Spinal cord (tissue), 9 donors: ENCODE measurements at regions not wholly inside any gene's neighbourhood (a gene's known extent, or its start where the extent isn't known, plus 50 kb on each side); places are given as distances from the start of the nearest gene placed in this dataset.

Experiments used
- DNase-seq, 6 donors: peaks; one replicate each; pipeline versions ENCODE4 v3.0.0 to v3.0.0-alpha.2; 2013 to 2015; ENCODE audit warnings: low spot score in 6 of 6, low read depth in 4 of 6
- H3K27ac ChIP-seq: one replicate; pipeline ENCODE4 v1.5.1; 2013; ENCODE audit warnings: low read depth, low read length, control low read depth
- H3K27me3 ChIP-seq: one replicate; pipeline ENCODE4 v1.6.1; 2013; ENCODE audit warnings: low read length; ENCODE audit not compliant: control insufficient read depth, insufficient read depth
- H3K36me3 ChIP-seq: one replicate; pipeline ENCODE4 v1.6.1; 2013; ENCODE audit warnings: low read length; ENCODE audit not compliant: control insufficient read depth, insufficient read depth
- H3K4me1 ChIP-seq: one replicate; pipeline ENCODE4 v1.6.1; 2013; ENCODE audit warnings: low read length; ENCODE audit not compliant: control insufficient read depth, insufficient read depth
- H3K4me3 ChIP-seq: one replicate; pipeline ENCODE4 v1.5.1; 2013; ENCODE audit warnings: low read depth, low read length, control low read depth
- H3K9me3 ChIP-seq: one replicate; pipeline ENCODE4 v1.6.1; 2013; ENCODE audit warnings: low read length; ENCODE audit not compliant: control insufficient read depth, insufficient read depth
- WGBS: methylation state at CpG from one replicate; pipeline ENCODE4 v1.1.5; 2013; ENCODE audit warnings: missing lambda C conversion rate; ENCODE audit not compliant: insufficient coverage; 5-methylcytosine and 5-hydroxymethylcytosine counted together
- donor health status: healthy.

DNA sequence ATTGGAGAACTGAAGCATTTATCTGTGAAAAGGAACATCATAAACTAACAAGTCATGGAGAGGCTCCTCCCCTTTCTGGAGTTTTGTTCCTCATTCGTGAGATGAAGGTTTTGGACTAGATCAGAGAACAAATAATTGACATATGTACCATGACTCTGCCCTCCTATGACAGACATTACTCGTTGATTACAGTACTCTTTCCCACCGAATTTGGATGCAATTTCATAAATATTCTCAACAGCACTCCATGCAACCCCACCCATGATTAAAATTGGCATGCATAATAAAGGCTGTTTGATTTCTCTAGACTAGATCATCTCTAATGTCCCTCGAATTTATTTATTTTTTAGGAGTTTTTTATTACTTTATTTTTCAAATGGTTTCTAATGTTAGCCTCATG lies 258.9 kb upstream of the LDB2 start:
- no peak for DNase-seq
- Histone ChIP-seq H3K27ac (no peak overlapping the region), H3K4me1 (no peaks in the 10 kb centered on the region), H3K36me3 (no peaks in the 10 kb centered on the region), H3K4me3 (no peak overlapping the region), H3K9me3 (no peaks in the 10 kb centered on the region), H3K27me3 (no peaks in the 10 kb centered on the region)
- WGBS = no CpG with 5 or more reads among the region's 4 CpGs

DNA sequence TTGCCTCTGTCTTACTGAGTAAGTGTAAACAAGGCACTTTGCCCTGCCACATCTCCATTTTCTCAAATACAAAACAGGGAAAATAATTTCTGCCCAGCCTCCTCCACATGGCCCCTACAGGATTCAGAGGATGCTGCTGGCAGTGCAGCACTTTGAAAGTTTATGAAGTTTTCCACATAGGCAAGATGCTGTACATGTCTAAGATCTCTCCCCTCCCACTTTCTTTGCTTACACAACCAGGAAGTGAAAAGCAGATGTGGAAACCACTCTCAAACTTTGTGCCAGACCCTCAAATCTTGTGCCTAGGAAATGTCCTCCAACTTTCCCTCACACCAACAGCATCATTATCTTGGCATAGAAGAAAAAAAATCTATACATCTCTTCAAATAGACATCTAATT lies 257.0 kb upstream of the LDB2 start:
- no peak for DNase-seq
- no peaks in the 10 kb centered on the region for H3K27me3 ChIP-seq
- no peak overlapping the region for H3K27ac ChIP-seq
- no peaks in the 10 kb centered on the region for H3K9me3 ChIP-seq
- H3K4me1 ChIP-seq = no peaks in the 10 kb centered on the region
- no peaks in the 10 kb centered on the region for H3K36me3 ChIP-seq
- H3K4me3 ChIP-seq = no peak overlapping the region

- Histone ChIP-seq H3K4me1 (no peaks in the 10 kb centered on the region), H3K4me3 (no peak overlapping the region), H3K27ac (no peak overlapping the region), H3K36me3 (no peaks in the 10 kb centered on the region), H3K9me3 (no peaks in the 10 kb centered on the region), H3K27me3 (no peaks in the 10 kb centered on the region)
- WGBS = 97% methylated on average over 5 of the region's 6 CpGs
- DNase-seq = no peak
These were observed 255.1 kb upstream of the LDB2 start for GRCh38 chr4:17153572-17153971.

DNA sequence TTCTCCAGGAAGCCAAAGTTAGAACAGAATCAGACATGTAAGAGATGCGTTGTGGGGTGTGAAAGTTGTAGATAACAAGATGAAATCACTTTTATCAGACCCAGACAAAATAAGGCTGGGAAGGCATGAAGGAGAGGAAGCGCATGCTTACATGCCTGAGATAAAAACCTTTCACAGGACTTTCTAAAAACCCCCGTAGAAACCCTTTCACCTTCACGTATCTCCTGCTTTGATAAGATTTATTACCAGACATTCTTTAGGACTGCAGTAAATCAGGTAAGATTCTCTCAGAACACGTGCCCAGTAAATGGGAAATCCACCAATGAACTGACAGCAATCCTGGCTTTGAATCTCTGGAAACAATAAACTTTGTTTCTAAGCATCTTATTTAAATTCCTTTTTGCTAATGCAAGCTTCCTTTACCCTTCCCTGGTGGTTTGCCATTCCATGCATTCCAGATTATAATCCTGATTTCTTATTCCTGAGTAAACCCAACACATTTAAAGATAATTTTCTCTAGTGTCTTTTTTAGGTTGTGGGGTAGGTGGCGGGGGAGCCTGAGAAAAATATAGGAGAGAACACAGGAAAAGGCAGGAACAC lies 254.6 kb upstream of the LDB2 start:
- no peak overlapping the region for H3K4me3 ChIP-seq
- no peaks in the 10 kb centered on the region for H3K27me3 ChIP-seq
- DNase-seq = no peak
- H3K36me3 ChIP-seq = no peaks in the 10 kb centered on the region
- H3K9me3 ChIP-seq = no peaks in the 10 kb centered on the region
- WGBS = 22% methylated on average over 3 of the region's 6 CpGs
- no peaks in the 10 kb centered on the region for H3K4me1 ChIP-seq
- no peak overlapping the region for H3K27ac ChIP-seq

DNA sequence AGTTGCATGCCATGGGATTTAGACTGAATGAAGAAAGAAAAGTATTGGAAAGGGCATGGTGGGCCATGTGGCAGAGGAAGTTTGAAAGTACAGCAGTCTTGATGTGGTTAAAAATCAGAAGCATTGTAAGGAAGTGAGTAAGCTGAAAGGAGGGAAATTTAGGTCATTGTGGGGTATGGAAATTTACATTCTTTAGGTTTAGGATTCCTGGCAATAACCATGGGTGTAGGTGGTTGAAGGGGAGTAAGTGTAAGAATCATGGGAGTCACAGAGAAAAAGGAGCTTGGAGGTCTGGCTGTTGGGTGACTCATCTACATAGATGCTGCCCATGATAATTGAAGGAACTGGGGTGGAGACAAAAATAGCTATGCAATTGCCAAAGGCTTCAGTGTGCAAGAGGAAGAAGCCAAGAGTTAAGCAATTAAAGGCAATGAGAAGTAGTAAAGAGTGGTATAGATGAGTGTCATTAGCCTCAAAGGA lies 243.8 kb upstream of the LDB2 start:
- Histone ChIP-seq H3K27ac (no peak overlapping the region), H3K36me3 (no peaks in the 10 kb centered on the region), H3K9me3 (no peaks in the 10 kb centered on the region), H3K4me3 (no peak overlapping the region), H3K4me1 (no peaks in the 10 kb centered on the region), H3K27me3 (no peaks in the 10 kb centered on the region)
- DNase-seq = no peak

- Histone ChIP-seq H3K27me3 (no peaks in the 10 kb centered on the region), H3K4me3 (no peak overlapping the region), H3K9me3 (no peaks in the 10 kb centered on the region), H3K36me3 (no peaks in the 10 kb centered on the region), H3K4me1 (no peaks in the 10 kb centered on the region), H3K27ac (no peak overlapping the region)
- no peak for DNase-seq
These were observed 240.4 kb upstream of the LDB2 start for GRCh38 chr4:17138847-17139246.

- Histone ChIP-seq H3K27me3 (no peaks in the 10 kb centered on the region), H3K27ac (no peak overlapping the region), H3K9me3 (no peaks in the 10 kb centered on the region), H3K36me3 (no peaks in the 10 kb centered on the region), H3K4me1 (no peaks in the 10 kb centered on the region), H3K4me3 (no peak overlapping the region)
- DNase-seq = no peak
These were observed 236.1 kb upstream of the LDB2 start for GRCh38 chr4:17134565-17134964.

- Histone ChIP-seq H3K9me3 (no peaks in the 10 kb centered on the region), H3K27me3 (no peaks in the 10 kb centered on the region), H3K36me3 (no peaks in the 10 kb centered on the region), H3K27ac (no peak overlapping the region), H3K4me3 (no peak overlapping the region), H3K4me1 (no peaks in the 10 kb centered on the region)
- WGBS = no CpG with 5 or more reads among the region's 3 CpGs
- DNase-seq = no peak
These were observed 235.7 kb upstream of the LDB2 start for GRCh38 chr4:17134100-17134499.

GRCh38 chr4:17132226-17132625 lies 233.8 kb upstream of the LDB2 start:
- Histone ChIP-seq H3K27me3 (no peaks in the 10 kb centered on the region), H3K9me3 (no peaks in the 10 kb centered on the region), H3K4me1 (no peaks in the 10 kb centered on the region), H3K4me3 (no peak overlapping the region), H3K27ac (no peak overlapping the region), H3K36me3 (no peaks in the 10 kb centered on the region)
- WGBS = no CpG with 5 or more reads among the region's 2 CpGs
- no peak for DNase-seq

GRCh38 chr4:17128268-17128667 lies 229.8 kb upstream of the LDB2 start:
- Histone ChIP-seq H3K4me3 (no peak overlapping the region), H3K27me3 (no peaks in the 10 kb centered on the region), H3K36me3 (no peaks in the 10 kb centered on the region), H3K9me3 (no peaks in the 10 kb centered on the region), H3K27ac (no peak overlapping the region), H3K4me1 (no peaks in the 10 kb centered on the region)
- DNase-seq = no peak
- WGBS = no CpG with 5 or more reads among the region's 2 CpGs
